GM12891 (cell line): ENCODE measurements at regions not wholly inside any gene's neighbourhood (a gene's known extent, or its start where the extent isn't known, plus 50 kb on each side); places are given as distances from the start of the nearest gene placed in this dataset.

Experiments used
- POLR2A ChIP-seq: IDR thresholded peaks from 2 replicates; pipeline ENCODE4 v1.6.1; 2011; ENCODE audit warnings: low read depth, low read length, control low read depth
- POLR2AphosphoS5 ChIP-seq: IDR thresholded peaks from 2 replicates; pipeline ENCODE4 v1.6.1; 2011; ENCODE audit warnings: low read depth, low read length, control low read depth
- POU2F2 ChIP-seq: IDR thresholded peaks from 2 replicates; pipeline ENCODE4 v1.6.1; 2011; ENCODE audit warnings: low read depth, mild to moderate bottlenecking, control low read depth, low read length, moderate library complexity
- SPI1 ChIP-seq: IDR thresholded peaks from 2 replicates; pipeline ENCODE4 v1.6.1; 2011; ENCODE audit warnings: low read depth, low read length, control low read depth
- TAF1 ChIP-seq: IDR thresholded peaks from 2 replicates; pipeline ENCODE4 v1.6.1; 2011; ENCODE audit warnings: low read depth, low read length, control low read depth

- TF ChIP-seq SPI1 (no peak), POLR2AphosphoS5 (no peak), TAF1 (no peak), POLR2A (no peak), POU2F2 (no peak)
Measured at GRCh38 chr4:187501731-187502130, 493.8 kb upstream of the ZFP42 start.
